Tongue (tissue), 1 donor: ENCODE measurements at regions not wholly inside any gene's neighbourhood (a gene's known extent, or its start where the extent isn't known, plus 50 kb on each side); places are given as distances from the start of the nearest gene placed in this dataset.
"Not testable (repeated sequence)": the region's sequence is repeated elsewhere in the genome, so short reads cannot be mapped to it uniquely, and the experiment has no call there.

Source experiments
- DNase-seq: peaks from one replicate; pipeline ENCODE4 v3.0.0-alpha.2; 2015

- peak; percentile 32 for DNase-seq
Observed at GRCh38 chr15:81939604-81940440, 106.0 kb downstream of the MEX3B start.

GRCh38 chr15:81937189-81937588 is 108.6 kb downstream of the MEX3B start:
- DNase-seq = no peak

GRCh38 chr15:81930582-81931369 is 115.0 kb downstream of the MEX3B start:
- DNase-seq = no peak

- DNase-seq = no peak
Observed at GRCh38 chr15:81929557-81929956, 116.3 kb downstream of the MEX3B start.

- no peak for DNase-seq
Observed at GRCh38 chr15:81926981-81927380, 118.8 kb downstream of the MEX3B start.

GRCh38 chr15:81924729-81925128 is 121.1 kb downstream of the MEX3B start:
- peak; percentile 51 for DNase-seq

GRCh38 chr15:81923561-81924350 is 122.1 kb downstream of the MEX3B start:
- no peak for DNase-seq

- no peak for DNase-seq
Observed at GRCh38 chr15:81922143-81922542, 123.7 kb downstream of the MEX3B start.

GRCh38 chr15:81921163-81921562 is 124.7 kb downstream of the MEX3B start:
- no peak for DNase-seq

- DNase-seq = not testable (repeated sequence)
Observed at GRCh38 chr15:81918767-81919166, 127.1 kb downstream of the MEX3B start.

- DNase-seq = no peak
Observed at GRCh38 chr15:81916451-81916850, 129.4 kb downstream of the MEX3B start.

GRCh38 chr15:81915990-81916389 is 129.8 kb downstream of the MEX3B start:
- no peak for DNase-seq

GRCh38 chr15:81914734-81915256 is 131.0 kb downstream of the MEX3B start:
- DNase-seq = peak; percentile 97

GRCh38 chr15:81914333-81914732 is 131.5 kb downstream of the MEX3B start:
- DNase-seq = no peak

GRCh38 chr15:81911022-81911971 is 134.5 kb downstream of the MEX3B start:
- DNase-seq = peak; percentile 62

- DNase-seq = no peak
Observed at GRCh38 chr15:81910355-81911021, 135.3 kb downstream of the MEX3B start.

- no peak for DNase-seq
Observed at GRCh38 chr15:81909011-81909358, 136.8 kb downstream of the MEX3B start.

GRCh38 chr15:81908111-81908510 is 137.7 kb downstream of the MEX3B start:
- no peak for DNase-seq

- DNase-seq = no peak
Observed at GRCh38 chr15:81907521-81907920, 138.3 kb downstream of the MEX3B start.

- DNase-seq = no peak
Observed at GRCh38 chr15:81905889-81906288, 139.9 kb downstream of the MEX3B start.

GRCh38 chr15:81901319-81901718 is 144.5 kb downstream of the MEX3B start:
- DNase-seq = no peak
